ENCODE measurements at regions not wholly inside any gene's neighbourhood (a gene's known extent, or its start where the extent isn't known, plus 50 kb on each side); places are given as distances from the start of the nearest gene placed in this dataset.

DNA sequence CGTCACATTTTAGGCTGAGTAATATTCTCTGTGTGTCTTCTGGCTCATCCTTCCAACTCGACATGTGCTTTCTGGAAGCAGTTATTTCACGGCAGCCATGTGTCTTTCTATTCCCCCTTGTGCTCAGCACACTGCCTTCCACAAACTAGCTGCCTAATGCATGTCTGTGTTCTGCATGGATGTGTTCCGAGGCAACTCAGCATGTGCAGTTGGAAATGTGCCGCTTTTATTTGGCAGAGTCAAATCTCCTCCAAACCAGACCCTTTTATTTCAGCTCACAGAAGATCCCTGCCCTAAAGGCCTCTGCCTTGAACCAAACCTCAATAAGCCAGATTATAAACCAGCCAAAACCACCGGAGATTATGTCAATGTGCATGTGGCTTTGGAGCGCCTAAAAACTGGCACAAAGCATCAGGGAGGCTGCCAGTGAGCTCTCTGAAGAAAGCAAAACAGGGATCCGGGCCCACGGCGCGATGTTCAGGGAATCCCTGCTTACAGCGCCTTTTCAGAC, 360.2 kb downstream of the DEPDC1B start:
- H3K27ac ChIP-seq (ENCODE audit: low read depth, low read length), result no peak overlapping the region
- H3K4me1 ChIP-seq (ENCODE audit: control insufficient read depth, insufficient read depth, low read length), result no peaks in the 10 kb centered on the region
- Mint-ChIP-seq H3K4me1 (no peaks in the 10 kb centered on the region), H3K36me3 (ENCODE audit: low read depth) (no peaks in the 10 kb centered on the region), H3K27ac (no peak overlapping the region), H3K27me3 (ENCODE audit: insufficient read depth) (no peaks in the 10 kb centered on the region), H3K4me3 (no peak overlapping the region), H3K9me3 (no peaks in the 10 kb centered on the region)
- H3K27me3 ChIP-seq (ENCODE audit: control insufficient read depth, insufficient read depth, low read length, poor library complexity, severe bottlenecking), result no peaks in the 10 kb centered on the region
- DNase-seq, result no peak
- WGBS, 2 experiments (ENCODE audit: insufficient coverage in 1 of 2, insufficient read length in 1 of 2), result 95% methylated on average over 10 to 12 of the region's 12 CpGs
- H3K9me3 ChIP-seq (ENCODE audit: control insufficient read depth, low read length), result no peaks in the 10 kb centered on the region
- H3K36me3 ChIP-seq (ENCODE audit: control insufficient read depth, insufficient read depth, low read length), result no peaks in the 10 kb centered on the region
- H3K4me3 ChIP-seq (ENCODE audit: low read length), result no peak overlapping the region
- TF ChIP-seq CTCF (conservative IDR thresholded peaks at IDR 0.05), result no peak
- no peak overlapping the region for H3K9ac ChIP-seq (ENCODE audit: extremely low read depth, low read length, poor library complexity, severe bottlenecking)

GRCh38 chr5:60338846-60339245, 361.1 kb downstream of the DEPDC1B start:
- no peak for TF ChIP-seq CTCF (conservative IDR thresholded peaks at IDR 0.05)
- H3K36me3 Mint-ChIP-seq (ENCODE audit: low read depth), result no peaks in the 10 kb centered on the region
- no peaks in the 10 kb centered on the region for H3K4me1 Mint-ChIP-seq
- no peak overlapping the region for H3K4me3 ChIP-seq (ENCODE audit: low read length)
- H3K27me3 Mint-ChIP-seq (ENCODE audit: insufficient read depth), result no peaks in the 10 kb centered on the region
- H3K27me3 ChIP-seq (ENCODE audit: control insufficient read depth, insufficient read depth, low read length, poor library complexity, severe bottlenecking), result no peaks in the 10 kb centered on the region
- H3K9me3 ChIP-seq (ENCODE audit: control insufficient read depth, low read length), result no peaks in the 10 kb centered on the region
- H3K9me3 Mint-ChIP-seq, result no peaks in the 10 kb centered on the region
- no peaks in the 10 kb centered on the region for H3K36me3 ChIP-seq (ENCODE audit: control insufficient read depth, insufficient read depth, low read length)
- 92 to 97% methylated on average over 3 of the region's 3 CpGs for WGBS, 2 experiments (ENCODE audit: insufficient coverage in 1 of 2, insufficient read length in 1 of 2)
- no peak for DNase-seq
- H3K9ac ChIP-seq (ENCODE audit: extremely low read depth, low read length, poor library complexity, severe bottlenecking), result no peak overlapping the region
- no peak overlapping the region for H3K27ac Mint-ChIP-seq
- no peak overlapping the region for H3K27ac ChIP-seq (ENCODE audit: low read depth, low read length)
- no peak overlapping the region for H3K4me3 Mint-ChIP-seq
- no peaks in the 10 kb centered on the region for H3K4me1 ChIP-seq (ENCODE audit: control insufficient read depth, insufficient read depth, low read length)

DNA sequence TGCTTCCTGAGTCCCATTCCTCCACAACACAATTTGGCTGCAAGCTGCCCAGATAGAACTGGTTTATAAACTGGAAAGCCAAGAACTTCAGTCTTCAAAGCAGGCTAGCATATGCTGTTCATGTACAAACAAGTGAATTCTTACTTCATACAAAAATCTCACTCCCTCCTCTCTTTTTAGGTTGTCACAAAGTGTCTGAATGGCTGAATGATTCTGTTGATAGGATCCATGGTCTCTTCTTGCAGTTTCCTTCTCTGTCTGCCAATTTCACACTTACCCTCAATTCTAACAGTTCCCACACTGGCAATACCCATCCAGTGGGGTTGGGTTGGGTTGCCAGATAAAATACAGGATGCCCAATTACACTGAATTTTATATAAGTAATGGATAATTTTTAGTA, 363.5 kb downstream of the DEPDC1B start:
- Mint-ChIP-seq H3K27me3 (ENCODE audit: insufficient read depth) (no peaks in the 10 kb centered on the region), H3K27ac (no peak overlapping the region), H3K4me1 (no peaks in the 10 kb centered on the region), H3K4me3 (no peak overlapping the region), H3K9me3 (no peaks in the 10 kb centered on the region), H3K36me3 (ENCODE audit: low read depth) (no peaks in the 10 kb centered on the region)
- no peak for TF ChIP-seq CTCF (conservative IDR thresholded peaks at IDR 0.05)
- Histone ChIP-seq H3K4me1 (ENCODE audit: control insufficient read depth, insufficient read depth, low read length) (no peaks in the 10 kb centered on the region), H3K9me3 (ENCODE audit: control insufficient read depth, low read length) (no peaks in the 10 kb centered on the region), H3K4me3 (ENCODE audit: low read length) (no peak overlapping the region), H3K36me3 (ENCODE audit: control insufficient read depth, insufficient read depth, low read length) (no peaks in the 10 kb centered on the region), H3K9ac (ENCODE audit: extremely low read depth, low read length, poor library complexity, severe bottlenecking) (no peak overlapping the region), H3K27me3 (ENCODE audit: control insufficient read depth, insufficient read depth, low read length, poor library complexity, severe bottlenecking) (no peaks in the 10 kb centered on the region), H3K27ac (ENCODE audit: low read depth, low read length) (no peak overlapping the region)
- DNase-seq, result no peak
